HepG2 (cell line): ENCODE measurements at regions not wholly inside any gene's neighbourhood (a gene's known extent, or its start where the extent isn't known, plus 50 kb on each side); places are given as distances from the start of the nearest gene placed in this dataset.

Source experiments
- CEBPG ChIP-seq: IDR thresholded peaks from 2 replicates; pipeline ENCODE4 v1.6.1; 2016
- NR2F6 ChIP-seq, 2 experiments: IDR thresholded peaks; 2 replicates each; pipeline ENCODE4 v1.6.1; 2016; ENCODE audit warnings: antibody characterized with exemption in 1 of 2, mild to moderate bottlenecking in 1 of 2
- PAF1 ChIP-seq: IDR thresholded peaks from 2 replicates; pipeline ENCODE4 v1.6.1; 2016; ENCODE audit warnings: missing genetic modification reagents, missing compliant biosample characterization
- SALL1 ChIP-seq: sonication (generic); formaldehyde crosslinking; IDR thresholded peaks from 2 replicates; pipeline ENCODE4 v1.8.0; 2022; ENCODE audit warnings: mild to moderate bottlenecking, missing genetic modification reagents
- SNAI1 ChIP-seq: sonication (generic); formaldehyde crosslinking; IDR thresholded peaks from 2 replicates; pipeline ENCODE4 v1.5.0; 2020; ENCODE audit warnings: mild to moderate bottlenecking, missing genetic modification reagents, borderline replicate concordance
- TBX2 ChIP-seq: sonication (generic); formaldehyde crosslinking; IDR thresholded peaks from 2 replicates; pipeline ENCODE4 v1.5.0; 2020; ENCODE audit warnings: missing genetic modification reagents, mild to moderate bottlenecking, borderline replicate concordance
- ZNF382 ChIP-seq: sonication (generic); formaldehyde crosslinking; IDR thresholded peaks from 2 replicates; pipeline ENCODE4 v1.5.0; 2020; ENCODE audit warnings: missing genetic modification reagents, mild to moderate bottlenecking, borderline replicate concordance
- TF ChIP-seq, protein P1 (sequence below): sonication (generic); formaldehyde crosslinking; IDR thresholded peaks from 2 replicates; pipeline ENCODE4 v1.5.1; 2020; ENCODE audit warnings: mild to moderate bottlenecking, missing genetic modification reagents, moderate library complexity
- TF ChIP-seq, protein P2 (sequence below): sonication (generic); formaldehyde crosslinking; IDR thresholded peaks from 2 replicates; pipeline ENCODE4 v1.4.0; 2020; ENCODE audit warnings: missing genetic modification reagents, low read depth, mild to moderate bottlenecking, borderline replicate concordance
- TF ChIP-seq, protein P3 (sequence below): sonication (generic); formaldehyde crosslinking; IDR thresholded peaks from 2 replicates; pipeline ENCODE4 v1.5.1; 2020; ENCODE audit warnings: mild to moderate bottlenecking, missing genetic modification reagents, borderline replicate concordance

DNA sequence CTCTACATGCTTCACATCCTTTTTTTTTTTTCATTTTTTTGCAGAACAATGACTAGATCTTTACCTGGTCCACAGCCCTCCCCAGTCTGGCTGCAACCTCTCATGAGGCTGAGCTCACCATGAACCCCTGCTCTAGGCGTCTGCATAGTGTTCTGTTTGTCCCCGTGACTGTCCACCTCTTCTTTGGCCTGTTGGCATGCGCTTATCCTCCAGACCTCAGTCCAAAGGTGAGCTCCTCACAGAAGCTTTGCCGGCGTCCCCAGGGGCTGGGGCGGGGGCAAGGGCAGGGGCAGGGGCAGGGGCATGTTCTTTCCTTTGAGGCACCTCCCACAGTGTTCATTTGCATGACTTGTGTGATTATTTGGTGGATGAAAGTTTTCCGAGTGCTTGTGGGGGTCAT is 218.4 kb upstream of the ZNF32 start (continued):
- TF ChIP-seq, protein P1, sequence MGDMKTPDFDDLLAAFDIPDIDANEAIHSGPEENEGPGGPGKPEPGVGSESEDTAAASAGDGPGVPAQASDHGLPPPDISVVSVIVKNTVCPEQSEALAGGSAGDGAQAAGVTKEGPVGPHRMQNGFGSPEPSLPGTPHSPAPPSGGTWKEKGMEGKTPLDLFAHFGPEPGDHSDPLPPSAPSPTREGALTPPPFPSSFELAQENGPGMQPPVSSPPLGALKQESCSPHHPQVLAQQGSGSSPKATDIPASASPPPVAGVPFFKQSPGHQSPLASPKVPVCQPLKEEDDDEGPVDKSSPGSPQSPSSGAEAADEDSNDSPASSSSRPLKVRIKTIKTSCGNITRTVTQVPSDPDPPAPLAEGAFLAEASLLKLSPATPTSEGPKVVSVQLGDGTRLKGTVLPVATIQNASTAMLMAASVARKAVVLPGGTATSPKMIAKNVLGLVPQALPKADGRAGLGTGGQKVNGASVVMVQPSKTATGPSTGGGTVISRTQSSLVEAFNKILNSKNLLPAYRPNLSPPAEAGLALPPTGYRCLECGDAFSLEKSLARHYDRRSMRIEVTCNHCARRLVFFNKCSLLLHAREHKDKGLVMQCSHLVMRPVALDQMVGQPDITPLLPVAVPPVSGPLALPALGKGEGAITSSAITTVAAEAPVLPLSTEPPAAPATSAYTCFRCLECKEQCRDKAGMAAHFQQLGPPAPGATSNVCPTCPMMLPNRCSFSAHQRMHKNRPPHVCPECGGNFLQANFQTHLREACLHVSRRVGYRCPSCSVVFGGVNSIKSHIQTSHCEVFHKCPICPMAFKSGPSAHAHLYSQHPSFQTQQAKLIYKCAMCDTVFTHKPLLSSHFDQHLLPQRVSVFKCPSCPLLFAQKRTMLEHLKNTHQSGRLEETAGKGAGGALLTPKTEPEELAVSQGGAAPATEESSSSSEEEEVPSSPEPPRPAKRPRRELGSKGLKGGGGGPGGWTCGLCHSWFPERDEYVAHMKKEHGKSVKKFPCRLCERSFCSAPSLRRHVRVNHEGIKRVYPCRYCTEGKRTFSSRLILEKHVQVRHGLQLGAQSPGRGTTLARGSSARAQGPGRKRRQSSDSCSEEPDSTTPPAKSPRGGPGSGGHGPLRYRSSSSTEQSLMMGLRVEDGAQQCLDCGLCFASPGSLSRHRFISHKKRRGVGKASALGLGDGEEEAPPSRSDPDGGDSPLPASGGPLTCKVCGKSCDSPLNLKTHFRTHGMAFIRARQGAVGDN (CRISPR knock-in tag), result peak; percentile 77
- TF ChIP-seq CEBPG, result no peak
- no peak for TF ChIP-seq NR2F6 (IDR thresholded peaks at IDR 0.05)
- TF ChIP-seq NR2F6 (CRISPR knock-in tag; IDR thresholded peaks at IDR 0.05), result 0 out of 2 replicates have a peak, but pooled peaks have one; percentile 17
- TF ChIP-seq TBX2 (CRISPR knock-in tag), result peak; percentile 37; the same call in 1 of the 2 replicates
- TF ChIP-seq, protein P2, sequence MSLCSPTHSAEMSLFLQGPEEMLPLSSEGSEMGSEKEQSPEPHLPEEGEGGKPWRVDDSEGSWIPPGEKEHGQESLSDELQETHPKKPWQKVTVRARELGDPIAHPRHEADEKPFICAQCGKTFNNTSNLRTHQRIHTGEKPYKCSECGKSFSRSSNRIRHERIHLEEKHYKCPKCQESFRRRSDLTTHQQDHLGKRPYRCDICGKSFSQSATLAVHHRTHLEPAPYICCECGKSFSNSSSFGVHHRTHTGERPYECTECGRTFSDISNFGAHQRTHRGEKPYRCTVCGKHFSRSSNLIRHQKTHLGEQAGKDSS (CRISPR knock-in tag), result 0 out of 2 replicates have a peak, but pooled peaks have one; percentile 35
- TF ChIP-seq SNAI1 (CRISPR knock-in tag), result no peak
- TF ChIP-seq ZNF382, result no peak
- peak; percentile 78; the same call in 1 of the 2 replicates for TF ChIP-seq SALL1 (CRISPR knock-in tag)
- TF ChIP-seq, protein P3, sequence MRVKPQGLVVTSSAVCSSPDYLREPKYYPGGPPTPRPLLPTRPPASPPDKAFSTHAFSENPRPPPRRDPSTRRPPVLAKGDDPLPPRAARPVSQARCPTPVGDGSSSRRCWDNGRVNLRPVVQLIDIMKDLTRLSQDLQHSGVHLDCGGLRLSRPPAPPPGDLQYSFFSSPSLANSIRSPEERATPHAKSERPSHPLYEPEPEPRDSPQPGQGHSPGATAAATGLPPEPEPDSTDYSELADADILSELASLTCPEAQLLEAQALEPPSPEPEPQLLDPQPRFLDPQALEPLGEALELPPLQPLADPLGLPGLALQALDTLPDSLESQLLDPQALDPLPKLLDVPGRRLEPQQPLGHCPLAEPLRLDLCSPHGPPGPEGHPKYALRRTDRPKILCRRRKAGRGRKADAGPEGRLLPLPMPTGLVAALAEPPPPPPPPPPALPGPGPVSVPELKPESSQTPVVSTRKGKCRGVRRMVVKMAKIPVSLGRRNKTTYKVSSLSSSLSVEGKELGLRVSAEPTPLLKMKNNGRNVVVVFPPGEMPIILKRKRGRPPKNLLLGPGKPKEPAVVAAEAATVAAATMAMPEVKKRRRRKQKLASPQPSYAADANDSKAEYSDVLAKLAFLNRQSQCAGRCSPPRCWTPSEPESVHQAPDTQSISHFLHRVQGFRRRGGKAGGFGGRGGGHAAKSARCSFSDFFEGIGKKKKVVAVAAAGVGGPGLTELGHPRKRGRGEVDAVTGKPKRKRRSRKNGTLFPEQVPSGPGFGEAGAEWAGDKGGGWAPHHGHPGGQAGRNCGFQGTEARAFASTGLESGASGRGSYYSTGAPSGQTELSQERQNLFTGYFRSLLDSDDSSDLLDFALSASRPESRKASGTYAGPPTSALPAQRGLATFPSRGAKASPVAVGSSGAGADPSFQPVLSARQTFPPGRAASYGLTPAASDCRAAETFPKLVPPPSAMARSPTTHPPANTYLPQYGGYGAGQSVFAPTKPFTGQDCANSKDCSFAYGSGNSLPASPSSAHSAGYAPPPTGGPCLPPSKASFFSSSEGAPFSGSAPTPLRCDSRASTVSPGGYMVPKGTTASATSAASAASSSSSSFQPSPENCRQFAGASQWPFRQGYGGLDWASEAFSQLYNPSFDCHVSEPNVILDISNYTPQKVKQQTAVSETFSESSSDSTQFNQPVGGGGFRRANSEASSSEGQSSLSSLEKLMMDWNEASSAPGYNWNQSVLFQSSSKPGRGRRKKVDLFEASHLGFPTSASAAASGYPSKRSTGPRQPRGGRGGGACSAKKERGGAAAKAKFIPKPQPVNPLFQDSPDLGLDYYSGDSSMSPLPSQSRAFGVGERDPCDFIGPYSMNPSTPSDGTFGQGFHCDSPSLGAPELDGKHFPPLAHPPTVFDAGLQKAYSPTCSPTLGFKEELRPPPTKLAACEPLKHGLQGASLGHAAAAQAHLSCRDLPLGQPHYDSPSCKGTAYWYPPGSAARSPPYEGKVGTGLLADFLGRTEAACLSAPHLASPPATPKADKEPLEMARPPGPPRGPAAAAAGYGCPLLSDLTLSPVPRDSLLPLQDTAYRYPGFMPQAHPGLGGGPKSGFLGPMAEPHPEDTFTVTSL (CRISPR knock-in tag), result no peak
- TF ChIP-seq PAF1 (CRISPR knock-in tag), result no peak
